TTC549 (cell line): ENCODE measurements at regions not wholly inside any gene's neighbourhood (a gene's known extent, or its start where the extent isn't known, plus 50 kb on each side); places are given as distances from the start of the nearest gene placed in this dataset.
"Not testable (repeated sequence)": the region's sequence is repeated elsewhere in the genome, so short reads cannot be mapped to it uniquely, and the experiment has no call there.

Source experiments
- FAIRE-seq: peaks from 2 replicates; lab custom pipeline; 2012; peaks lifted over from hg19 to GRCh38; lab: Jason Lieb, UNC

DNA sequence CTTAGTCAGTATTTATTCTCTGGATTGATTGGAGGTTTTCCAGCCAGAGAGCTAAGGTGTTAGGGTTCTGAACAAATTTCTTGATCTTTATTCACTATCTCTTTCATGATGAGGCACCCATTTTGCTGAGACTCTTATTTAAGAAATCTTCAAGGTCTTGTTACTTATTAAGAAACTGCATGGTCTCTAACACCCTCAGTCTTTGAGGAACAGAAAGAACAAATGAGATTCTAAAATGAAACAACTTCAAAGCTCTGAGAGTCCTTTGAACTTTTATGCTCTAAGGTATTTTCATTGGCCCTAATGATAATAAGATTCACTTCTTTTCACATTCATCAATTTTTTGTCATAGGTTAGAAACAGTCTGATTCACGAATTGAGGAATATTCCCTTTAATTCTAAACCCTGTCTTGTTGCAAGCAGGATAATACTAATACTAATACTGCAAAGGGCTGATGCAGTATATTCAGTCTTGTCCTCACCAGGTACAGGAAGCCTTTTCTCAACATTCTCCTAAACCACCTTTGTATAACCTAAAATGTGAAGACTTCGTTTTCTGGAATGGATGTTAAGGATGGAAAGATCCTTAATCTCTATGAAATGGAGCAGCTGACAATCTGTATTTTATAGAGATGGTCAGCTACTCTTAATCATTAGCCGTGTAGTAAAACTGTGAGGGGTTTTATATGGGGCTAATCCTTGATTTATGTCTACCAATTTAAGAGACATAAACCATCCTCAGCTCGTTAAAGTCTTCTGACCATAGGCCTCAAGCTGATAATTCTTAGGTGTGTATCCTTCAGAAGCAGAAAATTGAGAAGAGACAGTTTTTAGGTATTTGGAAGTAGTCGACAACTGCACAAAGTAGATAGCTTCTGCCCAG, 198.3 kb downstream of the OTOL1 start:
- FAIRE-seq = no peak

GRCh38 chr3:161695811-161696210, 199.2 kb downstream of the OTOL1 start:
- FAIRE-seq = no peak

- FAIRE-seq = no peak
These were observed 204.4 kb downstream of the OTOL1 start for GRCh38 chr3:161700998-161701397.

GRCh38 chr3:161707253-161707652, 210.6 kb downstream of the OTOL1 start:
- FAIRE-seq = not testable (repeated sequence)

- no peak for FAIRE-seq
These were observed 217.1 kb downstream of the OTOL1 start for GRCh38 chr3:161713731-161714130.

GRCh38 chr3:161731968-161732367, 235.4 kb downstream of the OTOL1 start:
- no peak for FAIRE-seq

GRCh38 chr3:161737171-161737570, 240.6 kb downstream of the OTOL1 start:
- FAIRE-seq = no peak

- no peak for FAIRE-seq
These were observed 243.8 kb downstream of the OTOL1 start for GRCh38 chr3:161740421-161740820.

DNA sequence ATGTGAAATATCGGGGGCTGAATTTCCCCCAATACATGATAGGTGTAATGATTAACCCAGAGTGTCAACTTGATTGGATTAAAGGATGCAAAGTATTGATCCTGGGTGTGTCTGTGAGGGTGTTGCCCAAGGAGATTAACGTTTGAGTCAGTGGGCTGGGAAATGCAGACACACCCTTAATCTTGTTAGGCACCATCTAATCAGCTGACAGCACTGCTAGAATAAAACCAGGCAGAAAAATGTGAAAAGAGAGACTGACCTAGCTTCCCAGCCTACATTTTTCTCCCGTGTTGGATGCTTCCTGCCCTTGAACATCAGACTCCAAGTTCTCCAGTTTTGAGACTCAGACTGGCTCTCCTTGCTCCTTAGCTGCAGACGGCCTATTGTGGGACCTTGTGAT, 247.8 kb downstream of the OTOL1 start:
- no peak for FAIRE-seq

DNA sequence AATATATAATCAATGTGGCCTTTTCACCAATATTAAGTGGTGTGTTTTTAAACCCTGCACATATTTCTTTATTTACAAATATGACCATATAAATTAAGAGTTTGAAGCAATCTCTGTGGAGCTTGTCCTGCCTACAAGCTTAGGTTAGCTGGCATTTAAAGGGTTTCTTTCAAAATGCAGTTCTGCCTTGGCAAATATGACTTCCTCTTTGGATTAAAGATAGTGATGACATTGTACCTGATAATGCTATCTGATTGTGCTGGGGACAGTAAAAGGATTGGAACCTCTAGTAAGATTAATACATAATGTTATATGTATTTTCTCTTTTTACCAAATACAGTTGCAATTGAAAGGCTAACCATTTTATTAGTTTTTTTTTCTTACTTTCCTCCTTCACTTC, 249.1 kb downstream of the OTOL1 start:
- FAIRE-seq = no peak

DNA sequence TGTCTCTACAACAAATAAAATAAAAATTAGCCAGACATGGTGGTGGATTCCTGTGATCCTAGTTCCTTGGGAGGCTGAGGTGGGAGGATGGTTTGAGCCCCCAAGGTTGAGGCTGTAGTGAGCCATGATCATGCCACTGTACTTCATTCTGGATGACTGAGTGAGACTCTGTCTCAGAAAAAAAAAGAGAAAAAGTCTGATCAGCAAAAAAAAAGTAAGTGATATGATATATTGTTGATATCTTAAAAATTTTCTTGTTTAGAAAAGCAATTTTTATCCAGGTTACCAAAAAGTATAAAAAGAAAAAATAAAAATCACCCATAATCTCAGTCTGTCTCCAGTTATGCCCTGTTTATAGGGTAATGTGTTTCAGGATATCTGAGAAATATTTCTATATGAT, 251.4 kb downstream of the OTOL1 start:
- no peak for FAIRE-seq

DNA sequence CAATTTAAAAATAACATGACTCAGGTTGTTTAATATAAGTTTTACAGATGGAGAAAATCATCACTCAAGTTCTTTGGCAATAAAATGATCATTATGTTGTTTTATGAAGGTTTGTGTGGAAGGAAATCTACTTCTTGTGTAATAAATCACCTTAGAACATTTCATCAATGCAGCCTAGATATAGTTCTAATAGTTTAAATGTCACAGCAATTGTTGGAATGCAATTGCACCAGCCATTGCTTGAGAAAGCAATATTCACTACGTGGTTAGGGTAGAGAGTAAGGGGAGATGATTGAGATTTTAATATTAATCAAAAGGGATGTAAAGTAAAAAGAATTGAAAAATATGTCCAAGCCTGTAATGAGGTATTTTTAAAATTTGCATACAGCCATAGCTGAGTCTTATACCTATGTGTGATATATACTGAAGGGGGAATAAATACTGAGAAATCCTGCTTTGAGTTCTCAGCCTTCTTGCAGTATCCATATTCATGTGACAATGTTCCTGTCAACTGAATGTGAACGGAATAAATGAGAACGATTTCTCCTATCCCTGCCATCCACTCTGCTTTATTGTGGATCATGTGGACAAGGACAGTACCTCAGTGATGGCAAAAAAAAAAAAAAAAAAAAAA, 257.9 kb downstream of the OTOL1 start:
- no peak for FAIRE-seq

GRCh38 chr3:161759444-161759843, 262.8 kb downstream of the OTOL1 start:
- FAIRE-seq = no peak

DNA sequence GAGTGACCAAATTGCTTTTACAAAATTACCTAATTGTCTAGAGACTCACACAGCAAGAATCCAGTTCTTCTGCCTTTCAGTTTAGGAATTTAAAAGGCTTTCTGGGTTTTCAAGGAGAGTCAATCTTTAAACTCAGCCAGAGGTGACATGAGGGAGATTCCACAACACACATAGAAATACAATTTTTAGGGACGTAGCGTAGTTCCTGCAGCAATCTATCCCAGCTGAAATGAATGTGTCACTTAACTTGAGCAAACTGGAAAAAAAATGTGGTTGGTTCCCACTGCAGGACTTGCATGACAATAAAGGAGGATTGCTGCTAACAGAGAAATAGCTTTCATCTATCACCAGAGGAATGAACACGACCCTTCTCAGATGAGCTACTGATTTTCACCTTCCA, 269.7 kb downstream of the OTOL1 start:
- FAIRE-seq = no peak

GRCh38 chr3:161770484-161771386, 274.1 kb downstream of the OTOL1 start:
- no peak for FAIRE-seq

- no peak for FAIRE-seq
These were observed 284.8 kb downstream of the OTOL1 start for GRCh38 chr3:161781381-161781780.

DNA sequence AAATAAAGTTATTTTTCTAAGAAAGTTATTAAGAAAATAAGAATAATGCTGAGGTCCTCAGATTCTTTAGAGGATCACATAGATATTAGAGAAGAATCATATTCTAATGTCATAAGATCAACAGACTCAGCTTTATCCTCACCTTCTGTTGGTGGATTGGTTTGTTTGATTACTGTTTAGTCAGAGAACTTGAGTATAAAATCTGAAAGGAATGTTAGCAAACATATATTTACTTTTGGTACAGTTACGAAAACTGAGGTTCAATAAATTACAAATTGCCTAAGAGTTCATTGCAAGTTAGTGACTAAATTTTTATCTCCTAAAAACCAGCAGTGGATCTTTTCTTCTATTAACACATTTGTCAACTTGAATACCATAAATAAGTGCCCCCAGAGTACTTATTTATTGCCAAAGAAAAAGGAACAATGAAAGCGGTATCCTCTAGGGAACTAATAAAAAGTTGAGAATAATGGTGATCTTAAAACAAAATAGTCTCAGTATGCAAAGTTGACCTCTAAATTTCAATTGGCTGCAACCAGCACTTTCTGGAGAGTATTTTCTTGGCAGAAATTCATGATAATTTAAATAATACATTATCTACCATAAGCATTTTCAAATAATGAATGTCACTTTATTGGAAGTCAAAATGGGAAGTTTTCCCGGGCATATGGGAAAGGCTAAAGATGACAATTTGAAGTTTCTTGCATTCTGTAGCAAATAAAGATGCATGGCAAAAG, 296.8 kb downstream of the OTOL1 start:
- no peak for FAIRE-seq

DNA sequence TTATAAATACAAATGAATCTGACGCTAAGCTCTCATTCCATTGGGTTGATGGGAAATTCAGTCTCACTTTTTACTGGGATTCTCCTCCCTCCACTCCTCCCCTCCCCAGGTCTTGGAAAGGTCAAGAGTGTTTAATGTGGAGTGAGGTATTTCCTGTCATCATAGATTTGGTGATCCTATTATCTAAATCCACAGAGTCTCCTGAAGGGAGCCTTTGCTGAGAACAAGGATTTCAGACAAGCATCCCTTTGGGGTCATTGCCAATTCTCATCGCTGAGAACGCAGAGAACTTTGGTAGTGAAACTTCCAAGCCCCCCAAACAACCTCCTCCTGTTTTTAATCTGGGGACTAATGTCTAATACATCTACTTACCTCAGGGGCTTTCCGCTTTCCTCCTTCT, 297.9 kb downstream of the OTOL1 start:
- FAIRE-seq = no peak

DNA sequence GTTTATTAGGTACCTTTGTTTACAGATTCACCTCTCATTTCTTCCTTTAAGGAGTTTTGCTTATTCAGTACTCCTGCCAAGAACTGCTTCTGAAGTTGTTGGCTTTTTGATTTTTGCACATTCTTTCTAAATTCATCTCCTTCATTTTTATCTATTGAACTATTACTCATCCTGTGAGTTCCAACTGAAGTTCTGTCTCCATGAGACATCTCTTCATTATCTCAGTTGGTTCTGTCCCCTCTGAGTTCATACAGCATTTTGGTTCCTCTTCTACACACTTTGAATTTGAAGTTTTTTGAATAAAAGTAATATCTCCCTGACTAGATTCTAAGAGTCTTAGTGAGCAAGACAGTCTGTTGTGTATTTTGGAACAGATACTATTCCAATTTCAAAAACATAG, 299.7 kb downstream of the OTOL1 start:
- FAIRE-seq = no peak

GRCh38 chr3:161796780-161797179, 300.2 kb downstream of the OTOL1 start:
- no peak for FAIRE-seq

DNA sequence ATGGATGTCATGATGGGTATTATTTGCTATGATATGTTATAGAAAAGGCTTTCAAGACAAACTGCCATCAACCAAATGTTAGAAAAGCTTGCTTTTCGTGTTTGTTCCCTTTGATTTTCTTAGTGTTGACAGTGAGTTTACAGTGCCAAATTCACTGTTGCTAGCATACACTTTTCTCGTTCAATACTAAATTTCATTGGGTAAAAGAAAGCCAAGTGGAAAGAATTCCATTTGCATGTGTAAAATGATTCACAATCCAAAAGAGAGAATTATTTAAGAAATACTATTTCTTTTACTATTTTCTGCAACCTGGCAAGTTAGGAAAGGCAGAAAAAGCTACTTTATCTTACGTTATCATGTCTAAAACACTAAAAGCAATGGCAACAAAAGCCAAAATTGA, 301.4 kb downstream of the OTOL1 start:
- no peak for FAIRE-seq

- no peak for FAIRE-seq
These were observed 304.5 kb downstream of the OTOL1 start for GRCh38 chr3:161800985-161801559.
